NCI-H774 (cell line): ENCODE measurements at regions not wholly inside any gene's neighbourhood (a gene's known extent, or its start where the extent isn't known, plus 50 kb on each side); places are given as distances from the start of the nearest gene placed in this dataset.
"Not testable (repeated sequence)": the region's sequence is repeated elsewhere in the genome, so short reads cannot be mapped to it uniquely, and the experiment has no call there.

Experiments
- DNase-seq: peaks from one replicate; lab custom pipeline; 2025; lab: John Stamatoyannopoulos, UW

DNA sequence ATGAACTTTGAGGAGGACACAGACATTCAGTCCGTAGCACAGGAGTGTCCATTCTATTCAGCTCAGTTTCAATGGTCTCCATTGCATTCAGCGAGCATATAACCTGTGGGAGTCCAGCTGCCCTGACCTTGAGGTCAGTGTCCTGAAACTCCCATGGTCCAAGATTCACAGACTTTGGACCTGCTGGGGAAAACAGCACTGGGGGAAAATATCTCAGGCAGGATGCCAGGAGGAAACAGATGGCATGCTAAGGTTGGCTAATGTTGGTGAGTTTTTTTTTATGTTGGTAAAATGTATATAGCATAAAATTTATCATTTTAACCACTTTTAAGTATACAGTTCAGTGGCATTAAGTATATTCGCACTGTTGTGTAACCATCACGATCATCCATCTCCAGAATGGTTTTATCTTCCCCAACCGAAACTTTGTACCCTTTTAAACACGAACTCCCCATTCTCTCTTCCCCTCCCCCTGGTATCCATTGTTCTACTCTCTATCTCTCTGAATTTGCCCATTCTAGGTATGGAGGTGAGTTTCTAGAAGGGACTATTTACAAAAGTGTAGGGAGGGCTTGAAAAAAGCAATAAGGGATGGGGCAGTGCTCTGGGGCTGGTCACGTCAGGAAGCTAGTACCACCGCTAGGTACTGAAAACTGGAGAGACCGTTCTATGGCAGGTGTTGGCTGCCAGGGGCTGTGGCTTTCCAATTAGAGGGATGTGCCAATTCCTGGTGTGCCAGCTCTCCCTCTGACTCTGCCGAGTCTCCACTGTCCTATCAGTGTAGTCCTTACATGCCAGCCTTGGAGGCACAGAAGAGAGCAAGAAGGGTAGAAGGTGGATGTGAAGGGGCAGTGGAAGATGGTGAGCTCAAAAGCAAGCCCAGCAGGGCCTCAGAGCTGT, 85.3 kb downstream of the FOXD2 start:
- DNase-seq = peak; percentile 54

DNA sequence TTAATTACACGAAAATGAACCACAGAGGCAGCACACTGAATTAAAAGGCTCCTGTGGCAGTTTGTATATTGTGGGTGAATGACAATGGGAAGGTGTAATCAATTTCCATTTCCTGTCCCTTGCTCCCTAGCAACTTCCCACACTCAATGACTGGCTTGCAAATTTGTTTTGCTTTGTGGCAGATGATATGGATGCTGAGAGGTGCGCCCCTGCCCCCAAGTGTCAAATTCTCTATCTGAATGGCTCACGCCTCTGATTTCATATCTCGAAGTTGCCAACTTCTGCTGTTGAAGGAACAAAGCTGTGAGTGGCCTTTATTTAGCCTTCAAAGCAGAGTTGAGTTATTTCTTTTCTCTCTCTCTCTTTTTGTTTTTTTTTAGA, 86.0 kb downstream of the FOXD2 start:
- peak; percentile 54 for DNase-seq

DNA sequence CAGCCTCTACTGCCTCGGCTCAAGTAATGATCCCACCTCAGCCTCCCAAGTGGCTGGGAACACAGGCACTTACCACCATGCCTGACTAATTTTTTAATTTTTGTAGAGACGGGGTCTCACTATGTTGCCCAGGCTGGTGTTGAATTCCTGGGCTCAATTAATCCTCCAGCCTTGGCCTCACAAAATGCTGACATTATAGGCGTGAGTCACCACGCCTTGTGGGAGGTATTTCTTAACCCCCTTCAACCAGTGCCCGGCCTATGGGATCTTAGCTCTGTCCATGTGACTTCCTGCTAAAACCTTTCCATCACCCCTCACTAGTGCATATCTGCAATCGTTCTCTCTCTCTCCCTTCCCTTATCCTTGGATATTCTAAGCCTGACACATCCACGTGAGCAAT, 86.4 kb downstream of the FOXD2 start:
- no peak for DNase-seq

DNA sequence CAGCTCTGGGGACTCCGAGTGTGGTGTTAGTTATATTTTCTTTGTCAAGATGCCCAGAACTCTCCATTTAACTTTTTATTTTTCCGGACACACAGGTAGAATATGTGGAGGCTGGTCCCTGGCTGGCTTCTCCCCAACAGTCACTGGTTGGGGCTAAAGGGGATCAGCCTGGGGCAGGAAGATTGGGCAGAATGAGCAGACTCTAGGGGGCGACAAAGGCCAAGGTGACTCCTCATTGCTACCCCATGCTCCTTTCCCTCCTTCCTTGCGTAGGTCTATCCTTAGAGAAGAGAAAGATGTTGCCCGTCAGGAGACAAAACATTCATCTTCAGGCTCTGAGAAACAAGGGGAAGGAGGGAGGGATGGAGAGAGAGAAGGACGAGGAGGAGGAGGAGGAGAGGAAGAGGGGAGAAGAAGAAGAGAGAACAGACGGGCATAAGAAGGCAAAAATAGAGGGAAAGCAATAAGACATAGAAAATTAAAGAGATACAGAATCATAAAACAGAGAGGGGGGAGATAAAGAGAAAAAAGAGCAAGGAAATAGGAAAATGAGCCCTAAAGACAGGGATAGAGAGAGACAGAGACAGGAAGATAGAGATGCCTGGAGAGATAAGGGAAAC, 89.9 kb downstream of the FOXD2 start:
- DNase-seq = peak; percentile 20

DNA sequence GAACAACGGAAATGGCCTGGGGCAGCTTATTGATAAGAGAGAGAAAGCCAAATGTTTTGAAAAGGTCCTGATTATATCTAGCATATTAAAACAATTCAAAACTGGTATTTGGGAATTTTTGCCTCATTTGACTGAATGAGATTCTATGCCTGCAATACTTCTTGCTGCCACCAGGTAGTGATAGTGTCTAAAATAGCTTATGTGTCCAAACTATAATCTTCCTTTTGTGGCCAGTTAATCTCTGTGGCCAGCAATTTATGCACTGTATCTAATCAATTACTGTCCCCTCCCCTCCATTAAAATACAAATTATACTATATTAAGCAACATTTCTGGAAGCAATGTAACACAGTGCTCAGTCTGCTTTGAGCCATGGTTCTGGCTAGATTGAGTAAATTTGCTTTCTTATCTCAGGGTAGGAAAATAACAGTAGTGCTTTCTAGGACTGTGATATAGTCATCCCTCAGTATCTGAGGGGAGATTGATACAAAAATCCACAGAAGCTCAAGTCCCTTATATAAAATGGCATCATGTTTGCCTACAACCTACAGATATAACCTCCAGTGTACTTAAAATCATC, 91.8 kb downstream of the FOXD2 start:
- DNase-seq = no peak

DNA sequence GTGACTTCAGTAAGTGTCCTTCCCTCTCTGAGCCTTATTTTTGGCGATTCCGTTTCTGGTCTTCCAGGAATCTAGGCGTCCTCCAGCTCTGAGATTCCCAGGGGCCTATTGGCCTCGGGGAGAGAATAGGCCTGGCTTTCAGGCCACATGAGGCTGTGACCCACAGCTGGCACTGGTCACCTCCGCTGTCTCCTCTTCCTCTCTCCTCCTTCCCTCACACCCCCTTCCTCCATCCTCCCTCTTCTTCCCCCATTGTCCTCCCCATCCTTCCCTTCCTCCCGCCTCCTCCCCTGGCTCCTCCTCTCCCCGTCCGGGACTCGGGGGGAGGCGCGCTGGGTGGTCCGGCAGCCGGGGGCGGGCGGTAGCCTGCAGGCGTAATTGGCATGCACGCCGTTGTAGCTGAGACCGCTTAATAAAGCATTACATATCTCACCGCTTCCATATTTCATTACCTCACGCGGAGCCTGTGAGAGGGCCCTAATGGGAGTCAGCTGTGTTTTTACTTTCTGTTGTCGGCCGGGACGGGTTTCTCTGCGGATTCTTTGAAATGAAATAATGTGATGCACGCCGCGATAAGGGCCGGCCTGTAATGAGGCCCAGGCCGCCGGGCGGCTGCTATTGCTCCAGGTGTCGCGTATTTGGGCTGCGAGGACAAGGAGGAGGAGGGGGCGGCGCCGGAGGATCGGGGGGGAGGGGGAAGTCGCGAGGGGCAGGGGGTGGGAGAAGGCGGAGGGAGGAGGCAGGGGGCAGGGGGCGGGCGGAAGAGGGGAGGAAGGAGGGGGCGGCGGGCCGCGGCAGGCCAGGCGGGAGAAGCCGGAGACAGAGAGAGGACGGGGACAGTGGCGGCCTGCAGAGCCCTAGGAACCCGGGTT, 95.3 kb downstream of the FOXD2 start:
- no peak for DNase-seq

DNA sequence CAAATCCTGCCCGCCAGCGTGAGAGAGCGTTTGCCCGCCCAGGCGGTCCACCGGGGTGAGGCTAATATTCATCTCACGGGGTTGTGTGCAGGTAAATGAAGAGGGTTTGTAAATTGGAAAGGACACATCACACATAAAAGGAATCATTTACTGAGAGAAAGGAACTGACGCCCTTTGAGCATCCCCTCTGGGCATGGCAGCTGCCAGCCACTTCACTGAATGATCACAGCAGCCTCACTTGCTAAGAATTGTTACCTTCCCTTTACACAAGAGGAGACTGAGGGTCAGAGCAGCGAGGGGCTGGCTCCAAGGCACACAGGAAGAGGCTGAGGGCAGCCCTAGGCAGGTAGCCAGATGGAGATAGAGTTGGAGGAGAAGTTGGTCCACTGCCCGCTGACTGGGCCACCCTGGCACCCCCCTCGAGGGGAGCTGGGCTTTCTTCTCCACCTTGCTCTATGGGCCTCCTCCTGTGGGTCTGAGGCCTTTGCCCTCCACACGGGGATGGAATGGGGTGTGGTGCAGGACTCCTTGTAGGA, 96.0 kb downstream of the FOXD2 start:
- no peak for DNase-seq

DNA sequence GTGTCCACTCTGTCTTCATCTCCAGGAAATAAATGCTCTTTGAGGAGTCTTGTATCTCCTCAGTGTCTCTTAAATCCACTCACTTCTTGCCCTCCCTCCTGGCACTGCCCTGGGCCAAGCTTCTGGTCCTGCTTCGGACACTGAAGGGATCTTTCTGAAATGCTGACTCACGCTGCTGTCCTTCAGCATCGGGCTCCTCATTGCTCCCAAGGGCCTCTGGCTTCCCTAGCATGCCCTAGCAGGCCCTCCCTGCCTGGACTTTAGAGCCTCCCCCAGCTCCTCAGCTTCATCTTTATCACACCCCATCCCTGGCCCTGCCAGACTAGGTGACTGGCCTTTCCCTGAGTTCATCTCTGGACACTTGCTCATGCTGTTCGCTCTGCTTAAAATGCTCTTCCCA, 96.6 kb downstream of the FOXD2 start:
- DNase-seq = no peak

DNA sequence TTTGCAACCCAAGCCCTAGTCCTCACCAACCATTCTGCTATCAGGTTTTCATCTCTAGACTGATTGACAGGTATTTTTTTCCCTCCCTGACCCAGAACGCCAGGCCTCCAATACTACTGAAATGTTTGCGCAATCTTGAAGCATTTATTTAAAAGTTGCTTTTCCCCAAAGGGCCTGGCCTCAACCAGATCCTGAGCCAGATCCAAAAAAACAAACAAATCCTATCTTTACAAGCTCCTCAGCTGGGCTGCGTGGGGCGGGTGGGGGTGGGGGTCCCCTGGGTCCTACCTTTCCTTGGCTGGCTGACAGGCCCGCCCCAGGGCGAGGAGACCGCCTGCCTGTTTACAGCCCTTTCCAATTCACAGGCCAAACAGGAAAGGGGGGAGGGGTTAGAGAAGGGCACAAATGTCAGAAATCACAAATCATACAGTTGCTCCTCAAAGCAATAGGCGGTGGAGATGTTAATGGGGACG, 98.8 kb downstream of the FOXD2 start:
- DNase-seq = no peak

DNA sequence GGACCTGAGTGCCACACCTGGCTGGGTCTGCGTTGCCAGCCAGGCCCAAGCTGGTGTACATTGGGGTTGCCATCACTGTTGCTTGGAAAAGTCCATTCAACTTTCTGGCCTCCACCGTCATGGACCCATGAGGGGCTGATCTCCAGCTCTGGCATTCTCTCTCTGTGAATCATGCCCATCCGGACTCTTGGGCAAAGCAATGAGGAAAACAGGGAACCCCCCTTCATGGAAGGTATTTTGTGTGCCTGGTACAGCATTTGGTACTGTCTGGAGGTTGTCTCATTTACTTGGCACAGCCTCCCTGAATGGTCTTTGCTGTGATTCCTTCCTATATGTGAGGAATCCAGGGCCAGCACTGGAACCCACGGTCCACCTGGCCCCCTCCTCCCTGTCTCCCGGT, 99.4 kb downstream of the FOXD2 start:
- no peak for DNase-seq

DNA sequence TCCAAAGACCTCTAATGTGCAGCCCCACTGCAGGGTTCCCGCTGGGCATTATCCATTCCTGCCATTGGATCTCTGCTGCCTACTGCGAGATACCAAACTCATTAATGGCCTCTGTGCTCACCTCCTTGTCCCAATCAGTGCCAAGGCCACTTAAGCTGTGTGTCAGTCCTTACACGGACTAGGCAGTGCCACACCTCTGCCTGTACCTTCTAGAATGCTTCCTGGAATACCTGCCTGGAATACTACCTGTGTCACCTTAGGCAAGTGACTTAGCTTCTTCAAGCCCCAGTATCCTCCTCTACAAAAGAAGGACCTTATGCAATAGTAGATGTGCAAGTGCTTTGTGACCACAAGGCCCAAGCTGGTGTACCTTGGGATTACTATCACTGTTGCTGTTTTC, 100.1 kb downstream of the FOXD2 start:
- DNase-seq = no peak

DNA sequence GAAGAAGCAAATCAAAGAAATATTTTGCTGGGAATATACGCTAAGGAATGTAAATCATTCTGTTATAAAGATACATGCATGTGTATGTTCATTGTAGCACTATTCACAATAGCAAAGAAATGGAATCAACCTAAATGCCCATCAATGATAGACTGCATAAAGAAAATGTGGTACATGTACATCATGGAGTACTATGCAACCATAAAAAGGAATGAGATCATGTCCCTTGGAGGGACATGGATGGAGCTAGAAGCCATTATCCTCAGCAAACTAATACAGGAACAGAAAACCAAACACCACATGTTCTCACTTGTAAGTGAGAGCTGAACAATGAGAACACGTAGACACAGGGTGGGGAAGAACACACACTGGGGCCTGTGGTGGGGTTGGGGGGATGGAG, 100.7 kb downstream of the FOXD2 start:
- DNase-seq = not testable (repeated sequence)

DNA sequence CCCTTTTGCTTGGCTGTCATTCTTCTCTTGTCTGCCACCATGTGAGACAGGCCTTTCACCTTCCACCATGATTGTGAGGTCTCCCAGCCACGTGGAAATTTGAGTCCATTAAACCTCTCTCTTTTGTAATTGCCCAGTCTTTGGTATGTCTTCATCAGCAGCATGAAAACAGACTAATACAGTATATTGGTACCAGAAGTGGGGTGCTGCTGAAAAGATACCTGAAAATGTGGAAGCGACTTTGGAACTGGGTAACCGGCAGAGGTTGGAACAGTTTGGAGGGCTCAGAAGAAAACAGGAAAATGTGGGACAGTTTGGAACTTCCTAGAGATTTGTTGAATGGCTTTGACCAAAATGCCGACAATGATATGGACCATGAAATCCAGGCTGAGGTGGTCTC, 103.9 kb downstream of the FOXD2 start:
- not testable (repeated sequence) for DNase-seq

DNA sequence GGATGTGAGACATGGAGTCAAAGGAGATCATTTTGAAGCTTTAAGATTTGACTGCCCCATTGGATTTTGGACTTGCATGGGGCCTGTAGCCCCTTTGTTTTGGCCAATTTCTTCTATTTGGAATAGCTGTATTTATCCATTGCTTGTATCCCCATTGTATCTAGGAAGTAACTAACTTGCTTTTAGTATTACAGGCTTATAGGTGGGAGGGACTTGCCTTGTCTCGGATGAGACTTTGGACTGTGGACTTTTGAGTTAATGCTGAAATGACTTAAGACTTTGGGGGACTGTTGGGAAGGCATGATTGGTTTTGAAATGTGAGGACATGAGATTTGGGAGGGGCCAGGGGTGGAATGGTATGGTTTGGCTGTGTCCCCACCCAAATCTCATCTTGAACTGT, 105.2 kb downstream of the FOXD2 start:
- not testable (repeated sequence) for DNase-seq

DNA sequence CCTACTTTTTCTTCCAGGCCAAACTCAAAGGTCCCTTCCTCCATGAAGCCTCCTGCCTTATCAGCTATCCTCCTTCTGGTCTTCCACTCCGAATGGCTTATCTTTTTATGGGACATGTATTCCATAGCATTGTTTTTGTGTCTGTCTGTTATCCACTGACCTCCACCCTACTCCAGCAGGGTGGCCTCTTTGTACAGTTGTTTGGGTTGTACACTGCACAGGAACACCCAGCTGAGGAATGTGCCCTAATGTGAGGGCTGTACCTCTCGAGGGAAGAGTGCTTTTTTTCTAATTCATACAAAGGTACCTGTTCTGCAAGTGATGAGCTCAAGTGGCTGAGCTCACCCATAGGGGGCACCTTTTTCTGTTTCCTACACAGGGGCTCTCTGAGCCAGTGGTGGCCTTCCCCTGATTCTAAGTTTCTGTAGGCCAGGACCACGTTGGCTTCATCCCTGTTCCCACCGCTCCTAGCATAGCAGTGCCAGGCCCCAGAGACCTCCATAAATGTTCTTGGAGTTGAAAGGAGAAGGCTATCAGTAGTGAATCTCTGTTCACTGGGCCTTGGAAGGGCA, 108.2 kb downstream of the FOXD2 start:
- DNase-seq = no peak

DNA sequence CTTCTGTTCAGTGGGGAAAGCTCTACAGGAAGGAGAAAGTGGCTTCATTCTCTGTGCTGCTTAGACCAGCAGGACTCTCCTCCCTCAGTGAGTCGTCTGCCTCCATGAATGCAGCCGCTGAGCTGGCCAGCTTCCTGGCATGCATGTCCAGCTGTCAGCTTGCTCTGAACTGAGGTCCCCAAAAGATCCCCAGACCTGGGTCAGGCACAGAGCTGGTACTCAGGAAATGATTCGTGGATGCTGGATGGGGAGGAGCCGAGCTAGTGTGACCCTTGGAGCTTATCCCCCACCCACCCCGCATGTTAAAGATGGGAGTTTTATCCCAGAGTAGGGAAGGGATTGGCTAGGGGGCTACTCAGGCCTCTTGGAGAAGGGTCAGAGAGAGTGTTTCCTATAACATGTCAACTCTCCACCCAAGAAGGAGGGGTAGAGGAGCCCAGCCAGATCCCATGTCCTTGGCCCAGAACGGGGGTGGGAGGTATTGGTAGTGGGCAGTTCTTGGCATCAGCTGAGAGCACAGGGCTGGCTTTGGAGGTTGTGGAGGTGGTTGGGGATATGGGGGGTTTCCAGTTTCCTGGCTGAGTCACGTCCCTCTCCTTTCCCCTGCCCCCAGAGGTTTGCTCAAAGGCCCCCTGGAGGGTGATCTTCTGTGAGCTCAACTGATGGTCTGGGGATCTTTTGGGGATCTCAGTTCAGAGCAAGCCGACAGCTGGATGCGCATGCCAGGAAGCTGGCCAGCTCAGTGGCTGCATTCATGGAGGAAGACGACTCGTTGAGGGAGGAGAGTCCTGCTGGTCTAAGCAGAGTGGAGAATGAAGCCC, 110.1 kb downstream of the FOXD2 start:
- no peak for DNase-seq

DNA sequence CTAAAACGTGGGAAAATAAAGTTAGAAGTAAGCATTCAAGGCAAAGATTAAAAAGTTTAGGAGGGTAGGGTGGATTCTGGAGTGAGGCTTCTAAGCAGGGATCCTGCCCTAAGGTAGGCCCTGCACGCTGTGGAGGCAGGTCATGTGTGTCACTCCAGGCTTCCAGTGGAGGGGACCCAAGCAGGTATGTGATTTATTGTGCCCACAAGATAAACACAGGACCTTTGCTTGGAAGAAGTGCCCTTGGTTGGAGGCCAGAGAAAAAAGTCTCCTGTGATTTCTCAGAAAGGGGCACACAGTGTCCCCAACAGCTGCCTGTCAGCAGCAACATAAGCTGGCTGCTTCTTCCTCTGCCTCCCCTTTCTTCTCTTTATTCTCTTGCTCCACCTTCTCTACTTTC, 110.8 kb downstream of the FOXD2 start:
- no peak for DNase-seq

DNA sequence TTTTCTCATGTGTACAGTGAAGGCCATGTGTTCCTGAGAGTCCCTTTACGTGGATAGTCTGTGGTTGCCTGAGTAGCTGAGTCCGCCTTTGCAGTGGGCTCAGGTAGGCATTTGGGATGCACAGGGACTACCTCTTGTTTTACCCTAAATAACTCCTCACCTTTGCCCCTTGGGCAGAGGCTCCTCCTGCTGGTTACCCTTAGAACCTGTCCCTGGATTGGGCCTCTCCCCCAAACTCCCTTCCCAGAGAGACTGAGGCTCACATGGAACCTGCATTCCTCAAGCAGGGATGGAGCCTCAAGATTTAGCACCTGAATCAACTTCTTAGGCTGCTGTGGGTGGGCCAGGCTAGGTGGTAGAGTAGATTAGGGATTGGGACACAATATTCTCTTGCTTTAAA, 111.7 kb downstream of the FOXD2 start:
- DNase-seq = no peak

DNA sequence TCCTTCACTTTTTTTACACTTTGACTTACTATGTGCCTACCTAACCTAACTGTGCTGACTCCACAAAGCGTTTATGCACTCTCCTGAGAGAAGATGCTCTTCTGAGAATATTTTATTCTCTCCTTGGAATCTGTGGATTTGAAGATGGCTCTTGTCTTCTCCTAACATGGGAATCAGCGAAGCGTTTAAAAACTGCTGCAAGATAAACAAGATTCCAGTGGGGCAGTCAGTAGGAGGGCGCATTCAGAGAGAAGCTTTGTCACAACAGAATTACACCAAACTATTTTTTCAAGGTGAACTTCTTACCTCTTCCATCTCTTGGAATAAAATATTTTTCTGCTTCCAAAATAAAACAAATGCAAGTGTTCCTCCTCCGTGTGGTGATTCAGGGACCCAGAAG, 113.1 kb downstream of the FOXD2 start:
- DNase-seq = no peak

DNA sequence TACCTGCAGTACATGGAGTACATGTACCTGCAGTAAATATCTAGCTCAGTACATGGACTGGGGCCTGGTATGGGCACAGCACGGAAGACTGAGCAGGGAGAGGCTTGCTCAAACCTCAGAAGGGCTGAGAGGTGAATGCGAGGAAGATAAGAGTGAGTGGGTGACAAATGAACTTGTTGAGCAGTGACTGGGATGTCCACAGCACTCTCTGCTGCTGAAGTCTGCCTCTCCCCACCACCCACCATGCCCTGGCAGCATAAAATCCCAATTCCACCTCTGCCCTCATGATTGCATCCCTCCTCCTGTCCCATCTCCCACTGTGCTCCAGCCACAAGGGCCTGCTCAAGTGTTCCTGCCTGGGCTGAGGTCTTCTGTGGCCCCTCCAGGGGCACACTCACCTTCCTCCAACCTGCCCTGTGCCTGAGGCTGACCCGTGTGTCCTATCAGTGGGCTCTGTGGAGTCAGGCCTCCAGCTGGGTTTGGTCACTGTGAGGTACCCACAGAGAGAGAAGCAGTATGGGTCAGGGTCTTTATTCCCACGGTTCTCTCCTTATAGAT, 114.2 kb downstream of the FOXD2 start:
- DNase-seq = no peak
